Panc1 (cell line): ENCODE measurements at regions not wholly inside any gene's neighbourhood (a gene's known extent, or its start where the extent isn't known, plus 50 kb on each side); places are given as distances from the start of the nearest gene placed in this dataset.

Source experiments
- ATAC-seq: fragments of 200-7000 bp; cut with Tn5 transposase; 2 replicates; pipeline ENCODE4 v1.9.1; 2020; ENCODE audit warnings: mild to moderate bottlenecking, moderate library complexity
- BruUV-seq: library from RNA; stranded (reverse); fragments of 400-500 nt; replicated peaks from 2 replicates; lab custom pipeline; 2021; lab: Mats Ljungman, UMichigan
- CTCF ChIA-PET: fragments of 300-600 bp; sonication (Branson Sonifier 250); formaldehyde crosslinking; loops from one replicate; lab custom pipeline; 2022; ENCODE audit warnings: antibody characterized with exemption; lab: Charles Lee
- POLR2A ChIA-PET: fragments of 300-600 bp; sonication (Branson Sonifier 250); formaldehyde crosslinking; loops from one replicate; lab custom pipeline; 2022; ENCODE audit warnings: antibody characterized with exemption; lab: Charles Lee
- DNase-seq: peaks from one replicate; pipeline ENCODE4 v3.0.0-alpha.2; 2010; ENCODE audit warnings: low read depth, low spot score
- H3K27ac ChIP-seq: 2 replicates; pipeline ENCODE4 v1.5.1; 2011; ENCODE audit warnings: mild to moderate bottlenecking, low read length, inconsistent platforms
- H3K27me3 ChIP-seq: fragments of 200-500 bp; sonication (Bioruptor generic); 2 replicates; pipeline ENCODE4 v1.6.0; 2014; ENCODE audit warnings: low read length, inconsistent platforms; ENCODE audit not compliant: control insufficient read depth, insufficient read depth
- H3K36me3 ChIP-seq: fragments of 200-500 bp; sonication (Bioruptor generic); 2 replicates; pipeline ENCODE4 v1.5.1; 2014; ENCODE audit warnings: inconsistent platforms, mild to moderate bottlenecking, low read length, moderate library complexity; ENCODE audit not compliant: control insufficient read depth, insufficient read depth
- H3K4me1 ChIP-seq: 2 replicates; pipeline ENCODE4 v1.5.1; 2011; ENCODE audit warnings: inconsistent platforms, mild to moderate bottlenecking, low read length, moderate library complexity; ENCODE audit not compliant: control insufficient read depth, insufficient read depth
- H3K4me3 ChIP-seq, 2 experiments: 2 replicates each; pipeline ENCODE4 v1.5.1; 2011 to 2012; ENCODE audit warnings: low read depth in 2 of 2, low read length in 2 of 2, mild to moderate bottlenecking in 2 of 2, inconsistent platforms in 1 of 2, moderate library complexity in 1 of 2
- H3K9me3 ChIP-seq: fragments of 200-500 bp; sonication (Bioruptor generic); 2 replicates; pipeline ENCODE4 v1.5.1; 2014; ENCODE audit warnings: low read depth, mild to moderate bottlenecking, inconsistent platforms, low read length, moderate library complexity; ENCODE audit not compliant: control insufficient read depth, insufficient read depth
- CTCF ChIP-seq: fragments of 450-650 bp; IDR thresholded peaks from 2 replicates; pipeline ENCODE4 v1.5.1; 2017; ENCODE audit warnings: mild to moderate bottlenecking
- SIN3A ChIP-seq: IDR thresholded peaks from 2 replicates; pipeline ENCODE4 v1.6.1; 2012; ENCODE audit warnings: low read depth, mild to moderate bottlenecking, low read length, moderate library complexity, borderline replicate concordance; ENCODE audit not compliant: insufficient read depth
- TCF7L2 ChIP-seq: IDR thresholded peaks from 2 replicates; pipeline ENCODE4 v1.6.1; 2011; ENCODE audit warnings: mild to moderate bottlenecking, low read depth, low read length, inconsistent platforms
- in situ Hi-C: cut with HindIII; loops from 2 replicates; pipeline ENCODE4 v1.10.0; 2016; ENCODE audit warnings: low sequenced_read_pairs, low pct_unique_long_range_greater_than_20kb
- intact Hi-C: fragments of 100-400 bp; cut with micrococcal nuclease; formaldehyde crosslinking; loops from one replicate; pipeline ENCODE4 v1.10.0; 2022; ENCODE audit not compliant: unreplicated experiment
- TF ChIP-seq, protein P1 (sequence below), 2 experiments: IDR thresholded peaks; 2 replicates each; pipeline ENCODE4 v1.6.1; 2011 to 2012; ENCODE audit warnings: low read depth in 2 of 2, control low read depth in 1 of 2, low read length in 1 of 2, mild to moderate bottlenecking in 1 of 2, moderate library complexity in 1 of 2; ENCODE audit not compliant: insufficient read depth in 1 of 2

DNA sequence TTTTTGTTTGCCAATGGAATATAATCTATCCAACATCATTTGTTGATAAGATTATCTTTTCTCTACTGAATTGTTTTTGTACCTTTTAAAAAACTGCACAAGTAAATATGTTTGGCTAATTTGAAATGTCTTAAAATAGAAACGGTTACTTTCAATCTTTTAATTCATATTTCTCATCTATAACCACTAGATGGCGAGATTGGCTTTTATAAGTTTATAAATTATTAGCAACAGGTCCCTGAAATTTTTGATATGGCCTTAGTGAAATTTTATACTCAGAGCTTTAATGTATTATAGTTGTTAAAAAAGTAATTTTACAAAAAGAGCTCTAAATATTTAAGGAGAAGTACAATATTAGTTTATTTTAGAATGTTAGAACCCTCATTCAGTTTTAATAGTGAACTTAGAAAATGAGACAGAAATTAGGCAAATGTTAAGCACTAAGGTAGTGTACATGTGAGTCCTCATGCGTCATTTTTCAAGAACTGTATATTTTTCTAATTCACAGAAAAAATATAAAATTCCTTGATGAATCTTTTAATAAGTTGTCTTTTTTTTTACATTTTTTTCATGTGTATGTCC lies 592.5 kb downstream of the ARL4A start:
- H3K36me3 ChIP-seq = no peaks in the 10 kb centered on the region
- no peaks in the 10 kb centered on the region for H3K9me3 ChIP-seq
- no TSS peak for BruUV-seq
- CTCF ChIA-PET = interaction anchor here (0.6 to 1.9 kb wide), 4 partner anchors 463 to 1411 kb away, joined by 3 to 6 read pairs (median 4); no protein-coding TSS in a partner anchor
- no peak for DNase-seq
- no peak for TF ChIP-seq TCF7L2
- TF ChIP-seq CTCF = peak; percentile 9; the same call in 1 of the 2 replicates
- intact Hi-C loops = loop anchor here (2.0 to 10.0 kb wide), 5 partner anchors 245 to 1411 kb away; partner anchors contain the start of gene ETV1
- no peak for ATAC-seq
- no peak overlapping the region for H3K4me3 ChIP-seq
- H3K27me3 ChIP-seq = no peaks in the 10 kb centered on the region
- in situ Hi-C loops = no loop called here
- H3K27ac ChIP-seq = no peak overlapping the region
- POLR2A ChIA-PET = no interaction called here
- no peaks in the 10 kb centered on the region for H3K4me1 ChIP-seq

DNA sequence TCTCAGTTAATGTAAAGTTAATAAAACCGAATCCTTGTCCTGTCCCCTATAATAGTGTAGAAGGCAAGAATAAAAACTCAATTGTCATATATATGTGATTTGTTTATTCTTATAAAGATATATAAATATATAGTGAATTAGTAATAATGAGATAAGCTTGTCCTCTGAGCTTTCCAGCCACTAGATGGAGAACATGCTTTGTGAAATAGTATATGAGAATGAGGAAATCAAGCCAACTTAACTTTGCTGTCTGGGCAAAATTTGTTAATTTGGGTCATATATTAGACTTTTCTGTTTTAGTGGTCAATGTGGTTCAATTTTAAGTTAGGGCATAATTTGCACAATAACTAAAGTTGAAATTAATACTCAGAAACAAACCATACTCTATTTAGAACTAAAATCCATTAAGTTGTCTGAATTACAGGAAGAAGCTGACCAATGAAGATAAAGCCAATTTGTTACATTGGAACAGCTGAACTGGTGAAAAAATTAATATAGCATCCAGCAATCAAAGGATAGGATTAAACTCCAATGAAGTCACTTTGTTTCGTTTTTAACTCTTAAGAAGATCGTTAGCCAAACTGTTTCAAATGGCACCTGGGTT lies 595.0 kb downstream of the ARL4A start:
- Histone ChIP-seq H3K4me1 (no peaks in the 10 kb centered on the region), H3K9me3 (no peaks in the 10 kb centered on the region), H3K4me3 (no peak overlapping the region), H3K36me3 (no peaks in the 10 kb centered on the region), H3K27me3 (no peaks in the 10 kb centered on the region), H3K27ac (no peak overlapping the region)
- ATAC-seq (no peak), DNase-seq (no peak)
- ChIA-PET POLR2A (no interaction called here), CTCF (interaction anchor here (1.2 kb wide), 1 partner anchor 1409 kb away, joined by 5 read pairs; no protein-coding TSS in a partner anchor)
- in situ Hi-C loops (no loop called here), intact Hi-C loops (loop anchor here (2.0 to 10.0 kb wide), 5 partner anchors 242 to 1174 kb away; partner anchors contain the start of gene ETV1)
- BruUV-seq = no TSS peak
- peak; percentile 66; the same call in 1 of the 2 replicates for TF ChIP-seq CTCF
- TF ChIP-seq, protein P1, sequence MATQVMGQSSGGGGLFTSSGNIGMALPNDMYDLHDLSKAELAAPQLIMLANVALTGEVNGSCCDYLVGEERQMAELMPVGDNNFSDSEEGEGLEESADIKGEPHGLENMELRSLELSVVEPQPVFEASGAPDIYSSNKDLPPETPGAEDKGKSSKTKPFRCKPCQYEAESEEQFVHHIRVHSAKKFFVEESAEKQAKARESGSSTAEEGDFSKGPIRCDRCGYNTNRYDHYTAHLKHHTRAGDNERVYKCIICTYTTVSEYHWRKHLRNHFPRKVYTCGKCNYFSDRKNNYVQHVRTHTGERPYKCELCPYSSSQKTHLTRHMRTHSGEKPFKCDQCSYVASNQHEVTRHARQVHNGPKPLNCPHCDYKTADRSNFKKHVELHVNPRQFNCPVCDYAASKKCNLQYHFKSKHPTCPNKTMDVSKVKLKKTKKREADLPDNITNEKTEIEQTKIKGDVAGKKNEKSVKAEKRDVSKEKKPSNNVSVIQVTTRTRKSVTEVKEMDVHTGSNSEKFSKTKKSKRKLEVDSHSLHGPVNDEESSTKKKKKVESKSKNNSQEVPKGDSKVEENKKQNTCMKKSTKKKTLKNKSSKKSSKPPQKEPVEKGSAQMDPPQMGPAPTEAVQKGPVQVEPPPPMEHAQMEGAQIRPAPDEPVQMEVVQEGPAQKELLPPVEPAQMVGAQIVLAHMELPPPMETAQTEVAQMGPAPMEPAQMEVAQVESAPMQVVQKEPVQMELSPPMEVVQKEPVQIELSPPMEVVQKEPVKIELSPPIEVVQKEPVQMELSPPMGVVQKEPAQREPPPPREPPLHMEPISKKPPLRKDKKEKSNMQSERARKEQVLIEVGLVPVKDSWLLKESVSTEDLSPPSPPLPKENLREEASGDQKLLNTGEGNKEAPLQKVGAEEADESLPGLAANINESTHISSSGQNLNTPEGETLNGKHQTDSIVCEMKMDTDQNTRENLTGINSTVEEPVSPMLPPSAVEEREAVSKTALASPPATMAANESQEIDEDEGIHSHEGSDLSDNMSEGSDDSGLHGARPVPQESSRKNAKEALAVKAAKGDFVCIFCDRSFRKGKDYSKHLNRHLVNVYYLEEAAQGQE (IDR thresholded peaks at IDR 0.05; ENCODE audit: insufficient read depth in 1 of 2, low read depth in 2 of 2, low read length in 1 of 2) = no peak
- TF ChIP-seq SIN3A = no peak
